ENCODE measurements at regions not wholly inside any gene's neighbourhood (a gene's known extent, or its start where the extent isn't known, plus 50 kb on each side); places are given as distances from the start of the nearest gene placed in this dataset.

GRCh38 chr22:34489861-34490260 is 569.6 kb upstream of the LARGE1 start:
- no peak for DNase-seq (ENCODE audit: low spot score)
- intact Hi-C loops (cut with micrococcal nuclease; ENCODE audit: unreplicated experiment) = no loop called here

GRCh38 chr22:34490886-34491285 is 570.6 kb upstream of the LARGE1 start:
- no TSS peak for BruUV-seq (replicated peaks)
- no peak for DNase-seq (ENCODE audit: low spot score)
- ChIA-PET POLR2A (ENCODE audit: low non-redundant PET) (no interaction called here), CTCF (no interaction called here)
- intact Hi-C loops (cut with micrococcal nuclease; ENCODE audit: unreplicated experiment) = no loop called here
- Histone ChIP-seq H3K4me3 (ENCODE audit: low read depth, low read length, poor library complexity, severe bottlenecking) (no peak overlapping the region), H3K27ac (ENCODE audit: low read depth, low read length, poor library complexity, severe bottlenecking) (no peak overlapping the region), H3K27me3 (replicated peaks; ENCODE audit: insufficient read depth, low read depth, low read length, poor library complexity) (no peaks in the 10 kb centered on the region), H3K9me3 (ENCODE audit: low read depth, low read length, poor library complexity, severe bottlenecking) (peaks cover 39% of the 10 kb centered on the region), H3K36me3 (ENCODE audit: insufficient read depth, low read length, poor library complexity, severe bottlenecking) (no peaks in the 10 kb centered on the region), H3K4me1 (ENCODE audit: insufficient read depth, low read length, poor library complexity, severe bottlenecking) (no peaks in the 10 kb centered on the region)
- TF ChIP-seq EZH2 (IDR thresholded peaks at IDR 0.05; ENCODE audit: borderline replicate concordance, low read depth, low read length, poor library complexity, severe bottlenecking) (no peak), CTCF (conservative IDR thresholded peaks at IDR 0.05; ENCODE audit: low read depth, low read length) (no peak)

More at GRCh38 chr22:34489861-34490260, 569.6 kb upstream of the LARGE1 start:
- Histone ChIP-seq H3K36me3 (ENCODE audit: insufficient read depth, low read length, poor library complexity, severe bottlenecking) (no peaks in the 10 kb centered on the region), H3K4me1 (ENCODE audit: insufficient read depth, low read length, poor library complexity, severe bottlenecking) (no peaks in the 10 kb centered on the region), H3K4me3 (ENCODE audit: low read depth, low read length, poor library complexity, severe bottlenecking) (no peak overlapping the region), H3K27me3 (replicated peaks; ENCODE audit: insufficient read depth, low read depth, low read length, poor library complexity) (no peaks in the 10 kb centered on the region), H3K27ac (ENCODE audit: low read depth, low read length, poor library complexity, severe bottlenecking) (no peak overlapping the region), H3K9me3 (ENCODE audit: low read depth, low read length, poor library complexity, severe bottlenecking) (peaks cover 41% of the 10 kb centered on the region)
- TF ChIP-seq CTCF (conservative IDR thresholded peaks at IDR 0.05; ENCODE audit: low read depth, low read length) (no peak), EZH2 (IDR thresholded peaks at IDR 0.05; ENCODE audit: borderline replicate concordance, low read depth, low read length, poor library complexity, severe bottlenecking) (no peak)
- POLR2A ChIA-PET (ENCODE audit: low non-redundant PET) = no interaction called here
- BruUV-seq (replicated peaks) = no TSS peak
- CTCF ChIA-PET = no interaction called here

GRCh38 chr22:34493486-34493885 is 572.5 kb upstream of the ISX start:
- intact Hi-C loops (cut with micrococcal nuclease; ENCODE audit: unreplicated experiment) = no loop called here
- peaks cover 45% of the 10 kb centered on the region for H3K9me3 ChIP-seq (ENCODE audit: low read depth, low read length, poor library complexity, severe bottlenecking)
- no peaks in the 10 kb centered on the region for H3K27me3 ChIP-seq (replicated peaks; ENCODE audit: insufficient read depth, low read depth, low read length, poor library complexity)
- DNase-seq (ENCODE audit: low spot score) = no peak
- ChIA-PET POLR2A (ENCODE audit: low non-redundant PET) (no interaction called here), CTCF (no interaction called here)
- H3K27ac ChIP-seq (ENCODE audit: low read depth, low read length, poor library complexity, severe bottlenecking) = no peak overlapping the region
- H3K4me1 ChIP-seq (ENCODE audit: insufficient read depth, low read length, poor library complexity, severe bottlenecking) = no peaks in the 10 kb centered on the region
- no peaks in the 10 kb centered on the region for H3K36me3 ChIP-seq (ENCODE audit: insufficient read depth, low read length, poor library complexity, severe bottlenecking)
- TF ChIP-seq CTCF (conservative IDR thresholded peaks at IDR 0.05; ENCODE audit: low read depth, low read length) = no peak
- TF ChIP-seq EZH2 (IDR thresholded peaks at IDR 0.05; ENCODE audit: borderline replicate concordance, low read depth, low read length, poor library complexity, severe bottlenecking) = no peak
- no peak overlapping the region for H3K4me3 ChIP-seq (ENCODE audit: low read depth, low read length, poor library complexity, severe bottlenecking)
- BruUV-seq (replicated peaks) = no TSS peak

All from A673 (cell line).